ENCODE measurements at regions not wholly inside any gene's neighbourhood (a gene's known extent, or its start where the extent isn't known, plus 50 kb on each side); places are given as distances from the start of the nearest gene placed in this dataset.

DNA sequence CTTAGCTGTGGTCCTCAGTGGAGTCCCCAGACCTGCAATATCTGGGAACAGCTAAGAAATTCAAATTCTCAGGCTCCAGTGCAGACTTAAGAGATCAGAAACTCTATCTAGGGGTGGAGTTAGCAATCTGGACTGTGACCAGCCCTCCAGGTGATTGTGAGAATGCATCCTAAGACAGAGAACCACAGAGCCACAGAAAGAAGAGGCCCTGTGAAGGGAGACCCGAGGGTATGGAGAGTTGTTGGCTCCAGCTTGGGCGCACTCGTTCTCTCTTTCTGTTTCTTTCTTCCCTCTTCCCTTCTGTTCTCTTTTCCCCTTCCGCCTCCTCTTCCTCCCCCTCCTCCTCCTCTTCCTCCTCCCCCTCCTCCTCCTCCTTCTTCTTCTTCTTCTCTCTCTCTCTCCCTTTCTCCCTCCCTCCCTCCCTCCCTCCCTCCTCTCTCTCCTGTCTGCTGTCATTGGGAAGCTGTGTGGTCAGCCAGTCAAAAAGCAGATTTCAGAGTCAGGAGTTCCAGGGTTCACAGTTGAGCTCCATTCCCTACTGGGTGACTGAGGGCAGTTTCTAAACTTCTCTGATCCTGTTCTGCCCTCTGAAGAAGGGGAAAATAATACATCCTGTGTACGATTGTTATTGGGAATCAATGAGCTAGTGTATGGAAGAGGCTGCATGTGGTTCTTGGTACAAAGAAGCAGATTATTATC lies 62.1 kb upstream of the STEAP1B start:
- peak; percentile 3 for DNase-seq

DNA sequence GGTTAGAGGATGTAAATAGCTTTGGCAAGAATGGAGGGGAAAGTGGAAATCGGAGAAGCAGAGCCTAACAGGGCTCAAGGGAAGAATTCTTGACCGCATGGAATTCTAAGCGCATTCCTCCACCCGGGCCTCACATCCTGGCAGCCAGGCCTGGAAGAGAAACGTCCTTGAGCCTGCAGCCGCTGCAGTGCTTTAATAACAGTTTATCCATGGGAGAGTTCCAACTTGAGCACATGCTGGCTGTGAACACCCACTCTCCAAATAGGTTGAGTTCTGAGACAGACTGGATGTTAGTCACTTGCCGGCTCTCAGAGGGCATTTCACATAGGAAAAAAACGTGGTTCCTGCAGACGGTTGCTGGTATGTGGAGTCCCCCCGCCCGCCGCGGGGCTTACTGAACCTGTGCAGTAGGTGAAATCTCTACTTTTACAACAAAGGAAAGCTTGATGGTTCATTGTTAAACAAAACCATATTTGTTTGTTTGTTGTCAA lies 61.4 kb upstream of the STEAP1B start:
- peak; percentile 100 for DNase-seq

DNA sequence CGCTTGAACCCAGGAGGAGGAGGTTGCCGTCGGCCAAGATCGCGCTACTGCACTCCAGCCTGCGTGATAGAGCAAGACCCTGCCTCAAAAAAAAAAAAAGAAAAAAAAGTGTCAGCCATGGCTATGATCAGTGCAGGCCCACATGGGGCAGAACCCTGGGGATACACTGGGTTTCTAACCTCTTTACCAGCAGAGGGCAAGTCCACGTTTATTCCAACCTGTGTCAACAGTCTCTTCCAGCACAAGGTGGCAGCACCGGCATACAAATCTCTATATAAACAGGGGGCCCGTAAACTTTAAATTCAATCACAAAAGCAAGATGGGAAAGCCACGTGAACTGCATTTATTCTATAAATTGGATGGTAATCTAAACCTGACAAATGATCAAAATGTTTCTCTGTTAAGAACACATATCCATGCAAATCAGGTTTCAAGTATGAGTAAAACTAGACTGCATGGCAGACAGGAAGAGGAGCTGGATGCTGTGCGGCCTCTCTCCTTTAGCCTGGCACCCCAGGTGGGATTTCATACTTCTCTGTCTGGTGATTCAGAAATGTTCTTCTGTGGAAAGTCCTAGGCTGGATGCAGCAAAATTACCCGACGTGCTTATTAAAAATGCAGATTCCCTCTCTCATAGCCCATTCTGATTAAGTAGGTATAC lies 60.0 kb upstream of the STEAP1B start:
- peak; percentile 85 for DNase-seq

DNA sequence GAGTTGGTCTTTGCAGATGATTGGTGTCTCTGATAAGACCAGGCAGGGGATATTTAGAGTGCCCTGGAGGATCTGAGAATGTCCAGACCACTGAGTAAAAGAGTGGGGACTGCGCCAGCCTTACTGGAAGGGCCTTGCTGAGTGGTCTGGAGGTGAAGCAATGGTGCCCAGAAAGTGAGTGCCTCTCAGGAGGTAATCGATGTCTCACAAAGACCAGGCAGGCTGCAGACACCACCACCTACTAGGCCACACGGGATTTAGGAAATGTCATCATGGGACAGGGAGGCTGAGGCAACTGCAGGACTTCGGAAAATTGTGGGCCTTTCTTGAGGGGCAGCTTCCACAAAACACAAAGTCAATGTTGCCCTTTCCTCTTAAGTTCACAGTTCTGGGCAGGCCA lies 57.2 kb upstream of the STEAP1B start:
- no peak for DNase-seq

DNA sequence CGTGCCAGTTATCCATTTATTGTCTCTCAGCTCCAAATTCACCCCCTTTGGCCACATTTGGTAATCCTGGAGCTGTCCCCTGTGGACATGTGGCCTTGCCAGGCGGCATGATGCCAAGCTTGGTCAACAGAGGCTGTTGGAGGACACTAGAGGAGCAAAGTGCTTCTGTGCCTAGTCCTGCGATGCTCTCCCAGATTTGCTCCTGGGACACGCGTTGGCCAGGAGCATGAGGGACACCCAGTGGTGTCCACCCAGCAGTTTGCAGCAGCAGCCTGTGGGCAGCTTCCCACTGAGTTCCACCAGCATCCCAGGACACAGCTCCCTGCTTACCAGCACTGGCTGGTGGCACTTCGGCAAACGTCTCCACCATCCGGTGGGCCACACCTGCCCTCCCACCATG lies 55.5 kb upstream of the STEAP1B start:
- no peak for DNase-seq

DNA sequence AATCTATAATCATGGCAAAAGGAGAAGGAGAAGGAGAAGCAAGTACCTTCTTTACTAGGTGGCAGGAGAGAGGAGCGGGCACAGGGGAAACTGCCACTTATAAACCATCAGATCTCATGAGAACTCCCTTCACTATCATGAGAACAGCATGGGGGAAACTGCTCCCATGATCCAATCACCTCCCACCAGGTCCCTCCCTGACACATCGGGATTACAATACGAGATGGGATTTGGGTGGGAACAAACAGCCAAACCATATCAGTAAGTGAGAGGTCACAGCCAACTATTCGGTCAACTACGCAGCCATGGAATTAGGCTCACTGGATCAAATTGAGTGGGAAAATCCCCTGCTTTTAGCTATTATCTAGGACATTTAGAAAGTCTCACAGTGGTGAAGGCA lies 54.2 kb upstream of the STEAP1B start:
- DNase-seq = no peak

DNA sequence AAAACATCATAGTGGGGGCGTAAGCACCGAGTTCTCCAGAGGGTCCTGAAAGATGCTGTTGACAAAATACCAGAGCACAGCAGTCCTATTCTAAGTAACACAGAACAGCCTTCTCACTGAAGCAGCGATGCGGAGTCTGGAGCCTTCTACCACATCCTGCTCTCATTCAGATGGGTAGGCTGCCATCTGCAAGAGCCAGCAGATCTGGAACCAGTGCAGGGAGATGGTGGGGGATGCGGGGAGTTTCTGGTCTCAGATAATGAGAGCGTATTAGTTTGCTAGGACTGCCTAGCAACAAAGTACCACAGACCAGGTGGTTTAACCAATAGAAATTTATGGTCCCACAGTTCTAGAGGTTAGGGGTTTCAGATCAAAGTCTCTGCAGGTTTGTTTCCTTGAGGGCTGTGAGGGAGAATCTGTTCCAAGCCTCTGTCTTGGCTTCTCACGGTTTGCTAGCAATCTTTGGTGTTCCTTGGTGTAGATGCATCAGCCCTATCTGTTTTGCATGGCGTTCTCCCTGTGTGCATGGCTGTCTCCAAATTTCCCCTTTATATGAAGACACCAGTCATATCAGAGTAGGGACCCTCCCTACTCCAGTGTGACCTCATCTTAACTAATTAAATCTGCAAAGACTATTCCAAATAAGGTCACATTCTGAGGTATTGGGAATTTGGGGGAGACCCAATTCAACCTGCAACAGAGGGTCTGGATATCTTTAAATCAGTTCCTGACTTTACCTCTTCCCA lies 52.0 kb upstream of the STEAP1B start:
- no peak for DNase-seq

DNA sequence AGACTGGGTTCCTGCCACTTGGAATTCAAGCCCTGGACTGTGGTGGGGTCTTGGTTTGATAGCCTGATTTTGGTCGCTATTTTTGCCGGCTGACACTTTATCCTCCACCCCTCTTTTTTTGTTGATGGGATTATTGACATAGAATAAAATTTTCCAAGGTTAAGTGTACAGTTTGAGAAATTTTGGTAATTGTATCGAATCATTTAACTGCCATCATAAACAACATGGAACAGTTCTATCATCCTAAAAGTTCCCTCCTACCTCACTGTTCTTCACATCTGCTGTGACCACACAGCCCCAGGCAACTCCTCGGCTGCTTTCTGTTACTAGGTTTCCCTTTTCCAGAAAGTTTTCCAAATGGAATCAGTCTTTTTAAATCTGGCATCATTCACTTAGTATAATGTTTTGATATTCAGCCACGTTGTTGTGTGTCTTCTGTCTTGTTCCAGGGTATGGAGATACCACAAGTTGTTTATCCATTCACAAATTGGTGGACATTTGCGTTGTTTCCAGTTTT lies 50.6 kb upstream of the STEAP1B start:
- no peak for DNase-seq

DNA sequence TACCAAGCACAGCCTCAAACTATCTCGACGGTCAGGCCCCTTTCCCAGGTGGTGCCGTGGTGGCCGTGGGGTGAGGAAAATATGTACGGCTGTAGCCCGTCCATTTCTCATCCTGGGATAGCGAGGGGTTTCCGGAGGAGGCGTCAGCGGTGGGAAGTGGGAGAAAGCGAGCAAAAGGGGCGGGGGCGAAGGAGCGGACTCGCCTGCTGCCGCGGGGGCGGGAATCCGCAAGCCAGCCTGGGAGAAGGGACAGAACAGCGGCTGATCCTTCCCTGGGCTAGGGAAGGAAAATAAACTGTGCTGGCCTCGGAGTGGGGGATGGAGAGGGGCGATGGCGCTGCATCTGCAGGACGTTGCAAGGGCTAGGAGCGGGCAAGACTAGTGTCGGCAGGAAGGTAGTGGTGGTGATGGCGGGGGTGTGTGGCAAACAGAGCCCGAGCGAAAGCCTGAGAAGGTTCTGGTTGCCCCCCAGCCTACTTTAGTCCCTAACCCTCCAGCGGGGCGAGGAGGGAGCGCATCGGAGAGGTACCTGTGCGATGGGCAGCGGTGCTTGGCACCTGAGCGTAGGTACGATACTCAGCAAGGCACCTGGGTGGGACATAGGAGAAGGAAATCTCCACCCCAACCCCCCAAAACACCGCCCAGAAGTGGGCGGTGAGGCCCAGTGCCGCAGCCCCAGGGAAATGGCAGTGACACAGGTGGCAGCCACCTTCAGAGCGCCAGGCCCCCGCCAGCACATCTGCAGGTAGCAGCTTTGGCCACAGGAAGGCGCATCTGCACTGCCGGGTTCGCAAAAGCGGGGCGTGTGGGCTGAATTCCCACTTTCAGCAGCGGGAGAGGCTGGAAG lies 49.9 kb upstream of the STEAP1B start:
- peak; percentile 11 for DNase-seq

Data from fibroblast of upper back skin (primary cell).